H9 (cell line): ENCODE measurements at regions not wholly inside any gene's neighbourhood (a gene's known extent, or its start where the extent isn't known, plus 50 kb on each side); places are given as distances from the start of the nearest gene placed in this dataset.

Experiments used
- DNase-seq: peaks from one replicate; pipeline ENCODE4 v3.0.0-alpha.2; 2017
- H2AFZ ChIP-seq: one replicate; pipeline ENCODE4 v1.6.1; 2013; ENCODE audit warnings: mild to moderate bottlenecking, low read length, control low read depth, moderate library complexity
- H2AK5ac ChIP-seq: 2 replicates; pipeline ENCODE4 v1.6.1; 2013; ENCODE audit warnings: low read length, control low read depth, mixed read lengths; ENCODE audit not compliant: insufficient read length
- H2BK120ac ChIP-seq: one replicate; pipeline ENCODE4 v1.6.1; 2013; ENCODE audit warnings: low read depth, mild to moderate bottlenecking, low read length, control low read depth, inconsistent platforms; ENCODE audit not compliant: poor library complexity, severe bottlenecking
- H2BK12ac ChIP-seq: 2 replicates; pipeline ENCODE4 v1.6.1; 2013; ENCODE audit warnings: low read length, control low read depth, mixed read lengths, low read depth; ENCODE audit not compliant: insufficient read length
- H2BK15ac ChIP-seq: 2 replicates; pipeline ENCODE4 v1.6.1; 2013; ENCODE audit warnings: low read depth, low read length, control low read depth
- H2BK20ac ChIP-seq: one replicate; pipeline ENCODE4 v1.6.1; 2013; ENCODE audit warnings: low read depth, mild to moderate bottlenecking, low read length, control low read depth, inconsistent platforms; ENCODE audit not compliant: poor library complexity, severe bottlenecking
- H2BK5ac ChIP-seq: 2 replicates; pipeline ENCODE4 v1.6.1; 2013; ENCODE audit warnings: low read length, control low read depth, mixed read lengths; ENCODE audit not compliant: insufficient read length
- H3K14ac ChIP-seq: 2 replicates; pipeline ENCODE4 v1.6.1; 2013; ENCODE audit warnings: low read length, control low read depth; ENCODE audit not compliant: insufficient read depth
- H3K18ac ChIP-seq: 2 replicates; pipeline ENCODE4 v1.6.1; 2013; ENCODE audit warnings: low read depth, mild to moderate bottlenecking, mixed read lengths, low read length, control low read depth; ENCODE audit not compliant: insufficient read length
- H3K23ac ChIP-seq: 2 replicates; pipeline ENCODE4 v1.6.1; 2013; ENCODE audit warnings: low read length, control low read depth, mixed read lengths, low read depth; ENCODE audit not compliant: insufficient read length
- H3K23me2 ChIP-seq: 2 replicates; pipeline ENCODE4 v1.6.1; 2013; ENCODE audit warnings: low read depth, mild to moderate bottlenecking, mixed read lengths, low read length, control low read depth; ENCODE audit not compliant: insufficient read length, poor library complexity, severe bottlenecking
- H3K27ac ChIP-seq: 2 replicates; pipeline ENCODE4 v1.5.1; 2013; ENCODE audit warnings: low read length, control low read depth, mixed read lengths, low read depth; ENCODE audit not compliant: insufficient read length
- H3K27me3 ChIP-seq: 2 replicates; pipeline ENCODE4 v1.6.1; 2013; ENCODE audit warnings: low read length, control low read depth, inconsistent platforms; ENCODE audit not compliant: insufficient read depth
- H3K4ac ChIP-seq: 2 replicates; pipeline ENCODE4 v1.6.1; 2013; ENCODE audit warnings: low read depth, mild to moderate bottlenecking, control low read depth, inconsistent platforms, low read length, moderate library complexity
- H3K4me1 ChIP-seq: 2 replicates; pipeline ENCODE4 v1.6.1; 2013; ENCODE audit warnings: low read length, control low read depth, inconsistent platforms; ENCODE audit not compliant: insufficient read depth
- H3K4me2 ChIP-seq: 2 replicates; pipeline ENCODE4 v1.6.1; 2013; ENCODE audit warnings: low read length, control low read depth, mixed read lengths; ENCODE audit not compliant: insufficient read length, insufficient read depth
- H3K56ac ChIP-seq: 2 replicates; pipeline ENCODE4 v1.6.1; 2013; ENCODE audit warnings: low read depth, mild to moderate bottlenecking, mixed read lengths, low read length, control low read depth; ENCODE audit not compliant: insufficient read length
- H3K79me1 ChIP-seq: 2 replicates; pipeline ENCODE4 v1.6.1; 2013; ENCODE audit warnings: low read depth, mild to moderate bottlenecking, moderate library complexity, low read length, control low read depth, inconsistent platforms; ENCODE audit not compliant: insufficient read depth, poor library complexity, severe bottlenecking
- H3K79me2 ChIP-seq: 2 replicates; pipeline ENCODE4 v1.6.1; 2013; ENCODE audit warnings: low read length, control low read depth, inconsistent platforms; ENCODE audit not compliant: insufficient read depth
- H3K9ac ChIP-seq: 2 replicates; pipeline ENCODE4 v1.6.1; 2013; ENCODE audit warnings: low read length, control low read depth, mixed read lengths; ENCODE audit not compliant: insufficient read length; ENCODE audit errors: extremely low read depth
- H3K9me3 ChIP-seq: one replicate; pipeline ENCODE4 v1.6.1; 2013; ENCODE audit warnings: low read depth, low read length, inconsistent platforms; ENCODE audit not compliant: control insufficient read depth
- H3T11ph ChIP-seq: one replicate; pipeline ENCODE4 v1.6.1; 2013; ENCODE audit warnings: mild to moderate bottlenecking, low read length, control low read depth, inconsistent platforms
- H4K20me1 ChIP-seq: one replicate; pipeline ENCODE4 v1.6.1; 2013; ENCODE audit not compliant: control insufficient read depth, insufficient read length, insufficient read depth
- H4K5ac ChIP-seq: 2 replicates; pipeline ENCODE4 v1.6.1; 2013; ENCODE audit warnings: low read depth, mild to moderate bottlenecking, mixed read lengths, low read length, control low read depth; ENCODE audit not compliant: insufficient read length
- H4K8ac ChIP-seq: replicated peaks from 2 replicates; pipeline ENCODE4 v1.6.1; 2013; ENCODE audit warnings: low read length, control low read depth, mixed read lengths, low read depth; ENCODE audit not compliant: insufficient read length
- H4K91ac ChIP-seq: 2 replicates; pipeline ENCODE4 v1.6.1; 2013; ENCODE audit warnings: low read depth, mild to moderate bottlenecking, moderate library complexity, mixed read lengths, low read length, control low read depth; ENCODE audit not compliant: insufficient read length
- H3K27ac Mint-ChIP-seq, 3 experiments: 2 replicates in 2 of 3; 3 replicates in 1 of 3; pipeline ENCODE4 v1.8.0; 2020 to 2021; ENCODE audit warnings: mixed read lengths in 3 of 3, mild to moderate bottlenecking in 1 of 3, moderate library complexity in 1 of 3
- H3K27me3 Mint-ChIP-seq: 2 replicates; pipeline ENCODE4 v1.8.0; 2021; ENCODE audit warnings: low read depth, mild to moderate bottlenecking, moderate library complexity, mixed read lengths
- H3K36me3 Mint-ChIP-seq, 3 experiments: 2 replicates in 2 of 3; 3 replicates in 1 of 3; pipeline ENCODE4 v1.8.0; 2020 to 2021; ENCODE audit warnings: low read depth in 3 of 3, mixed read lengths in 3 of 3; ENCODE audit not compliant: insufficient read depth in 1 of 3
- H3K4me1 Mint-ChIP-seq, 2 experiments: 2 replicates each; pipeline ENCODE4 v1.8.0; 2020; ENCODE audit warnings: mixed read lengths in 2 of 2
- H3K4me3 Mint-ChIP-seq, 2 experiments: 2 replicates in 1 of 2; 3 replicates in 1 of 2; pipeline ENCODE4 v1.8.0; 2020 to 2021; ENCODE audit warnings: mild to moderate bottlenecking in 2 of 2, mixed read lengths in 2 of 2, moderate library complexity in 1 of 2
- H3K9me3 Mint-ChIP-seq, 2 experiments: 2 replicates in 1 of 2; 3 replicates in 1 of 2; pipeline ENCODE4 v1.8.0; 2020; ENCODE audit warnings: mild to moderate bottlenecking in 2 of 2, mixed read lengths in 2 of 2, moderate library complexity in 1 of 2
- CTCF ChIP-seq: fragments of 200-600 bp; sonication (generic); conservative IDR thresholded peaks from 3 replicates; pipeline ENCODE4 v1.8.0; 2021; ENCODE audit warnings: antibody characterized with exemption, mild to moderate bottlenecking
- WGBS: extraction: QIAGEN DNeasy Blood & Tissue Kit; methylation state at CpG from one replicate; pipeline ENCODE4 v1.1.7; 2013; ENCODE audit warnings: missing lambda C conversion rate, low lambda C conversion rate, mixed read lengths; ENCODE audit not compliant: insufficient read length; ENCODE audit errors: extremely low coverage; 5-methylcytosine and 5-hydroxymethylcytosine counted together

GRCh38 chr12:5102261-5102789, 58.6 kb downstream of the KCNA5 start:
- no peak overlapping the region for H3K4me3 Mint-ChIP-seq
- H3T11ph ChIP-seq, result no peak overlapping the region
- no peaks in the 10 kb centered on the region for H4K20me1 ChIP-seq
- no peak overlapping the region for H4K8ac ChIP-seq
- H4K5ac ChIP-seq, result no peak overlapping the region
- no peaks in the 10 kb centered on the region for H3K23me2 ChIP-seq
- H3K4me1 ChIP-seq, result no peaks in the 10 kb centered on the region
- no peak overlapping the region for H4K91ac ChIP-seq
- no peak overlapping the region for H3K14ac ChIP-seq
- H3K18ac ChIP-seq, result no peak overlapping the region
- peaks cover 2 to 5% of the 10 kb centered on the region in 2 experiments; a peak in 4 of 5 replicates for H3K9me3 Mint-ChIP-seq
- peaks cover 2% of the 10 kb centered on the region in 2 experiments; a peak in 2 of 4 replicates for H3K4me1 Mint-ChIP-seq
- no peak overlapping the region for H3K56ac ChIP-seq
- no peak overlapping the region for H2BK12ac ChIP-seq
- no peak overlapping the region for H3K4me2 ChIP-seq
- H2BK20ac ChIP-seq, result no peak overlapping the region
- H3K4ac ChIP-seq, result no peak overlapping the region
- no peak for TF ChIP-seq CTCF
- no peaks in the 10 kb centered on the region for H3K79me1 ChIP-seq
- H3K9me3 ChIP-seq, result no peaks in the 10 kb centered on the region
- no peak overlapping the region for H2BK15ac ChIP-seq
- H2BK5ac ChIP-seq, result no peak overlapping the region
- H3K27ac ChIP-seq, result no peak overlapping the region
- H3K79me2 ChIP-seq, result no peaks in the 10 kb centered on the region
- no peak overlapping the region for H3K27ac Mint-ChIP-seq
- peaks cover 6% of the 10 kb centered on the region for H3K27me3 Mint-ChIP-seq
- H3K9ac ChIP-seq, result no peak overlapping the region
- H2AK5ac ChIP-seq, result no peak overlapping the region
- DNase-seq, result no peak
- H2BK120ac ChIP-seq, result no peak overlapping the region
- H2AFZ ChIP-seq, result no peak overlapping the region
- no CpG with 5 or more reads among the region's 5 CpGs for WGBS
- H3K27me3 ChIP-seq, result no peaks in the 10 kb centered on the region; the same call in 1 of the 2 replicates
- H3K23ac ChIP-seq, result no peak overlapping the region
- no peaks in the 10 kb centered on the region for H3K36me3 Mint-ChIP-seq
